HG02642 (cell line): ENCODE measurements at regions not wholly inside any gene's neighbourhood (a gene's known extent, or its start where the extent isn't known, plus 50 kb on each side); places are given as distances from the start of the nearest gene placed in this dataset.
"Not testable (repeated sequence)": the region's sequence is repeated elsewhere in the genome, so short reads cannot be mapped to it uniquely, and the experiment has no call there.

Experiments
- ATAC-seq: cut with Tn5 transposase; IDR thresholded peaks from one replicate; pipeline ENCODE4 v1.9.1; 2021; ENCODE audit warnings: mild to moderate bottlenecking; ENCODE audit not compliant: unreplicated experiment, poor library complexity

DNA sequence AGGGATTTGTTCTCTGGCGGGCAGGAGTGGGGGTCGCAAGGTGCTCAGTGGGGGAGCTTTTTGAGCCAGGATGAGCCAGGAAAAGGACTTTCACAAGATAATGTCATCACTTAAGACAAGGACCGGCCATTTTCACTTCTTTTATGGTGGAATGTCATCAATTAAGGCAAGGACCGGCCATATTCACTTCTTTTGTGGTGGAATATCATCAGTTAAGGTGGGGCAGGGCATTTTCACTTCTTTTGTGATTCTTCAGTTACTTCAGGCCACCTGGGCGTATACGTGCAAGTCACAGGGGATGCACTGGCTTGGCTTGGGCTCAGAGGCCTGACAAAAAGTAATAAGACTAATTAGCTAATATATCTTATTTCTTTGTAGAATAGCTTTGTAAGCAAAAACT lies 252.1 kb upstream of the TYRP1 start:
- not testable (repeated sequence) for ATAC-seq

DNA sequence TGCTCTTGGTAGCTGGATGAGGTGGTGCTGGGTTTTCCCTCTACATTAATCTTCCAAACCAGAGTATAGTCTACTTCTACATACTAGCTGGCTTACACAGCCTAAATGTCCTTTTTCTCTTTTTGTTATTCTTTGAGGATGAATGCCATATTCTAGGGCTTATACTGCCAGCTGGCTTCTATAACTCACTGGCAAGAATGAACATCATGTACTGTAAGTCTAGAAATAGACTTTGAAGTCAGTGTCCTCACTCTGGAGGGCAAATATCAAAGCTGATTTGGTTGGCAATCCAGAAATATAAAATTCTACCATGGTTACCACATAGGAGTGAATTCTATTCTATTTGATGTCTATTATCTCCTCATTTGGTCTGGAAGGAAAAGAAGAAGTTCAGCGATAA lies 251.7 kb upstream of the TYRP1 start:
- no peak for ATAC-seq

DNA sequence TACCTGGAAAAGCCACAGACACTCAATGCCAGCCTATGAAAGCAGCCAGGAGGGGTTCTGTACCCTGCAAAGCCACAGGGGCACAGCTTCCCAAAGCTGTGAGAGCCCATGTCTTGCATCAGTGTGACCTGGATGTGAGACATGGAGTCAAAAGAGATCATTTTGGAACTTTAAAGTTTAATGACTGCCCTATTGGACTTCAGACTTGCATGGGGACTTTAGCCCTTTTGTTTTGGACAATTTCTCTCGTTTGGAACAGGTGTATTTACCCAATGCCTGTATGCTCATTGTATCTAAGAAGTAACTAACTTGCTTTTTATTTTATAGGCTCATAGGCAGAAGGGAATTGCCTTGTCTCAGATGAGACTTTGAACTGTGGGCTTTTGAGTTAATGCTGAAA lies 244.9 kb upstream of the TYRP1 start:
- no peak for ATAC-seq

DNA sequence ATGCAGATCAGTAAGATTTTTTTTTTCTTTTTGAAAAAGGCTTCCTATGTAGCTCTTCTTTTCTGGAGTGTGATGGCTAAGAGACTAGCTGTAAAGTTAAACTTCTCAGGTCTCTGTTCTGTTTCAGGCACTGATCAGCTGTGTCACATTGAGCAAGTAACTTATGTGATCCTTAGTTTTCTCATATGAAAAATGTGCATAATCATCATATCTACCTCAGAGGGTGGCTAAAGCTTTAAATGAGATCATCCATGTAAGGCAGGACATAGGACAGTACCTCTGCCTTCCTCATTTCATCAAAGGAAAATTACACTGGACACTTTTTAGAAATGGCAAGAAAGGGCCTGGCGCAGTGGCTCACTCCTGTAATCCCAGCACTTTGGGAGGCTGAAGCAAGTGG lies 235.9 kb upstream of the TYRP1 start:
- no peak for ATAC-seq

DNA sequence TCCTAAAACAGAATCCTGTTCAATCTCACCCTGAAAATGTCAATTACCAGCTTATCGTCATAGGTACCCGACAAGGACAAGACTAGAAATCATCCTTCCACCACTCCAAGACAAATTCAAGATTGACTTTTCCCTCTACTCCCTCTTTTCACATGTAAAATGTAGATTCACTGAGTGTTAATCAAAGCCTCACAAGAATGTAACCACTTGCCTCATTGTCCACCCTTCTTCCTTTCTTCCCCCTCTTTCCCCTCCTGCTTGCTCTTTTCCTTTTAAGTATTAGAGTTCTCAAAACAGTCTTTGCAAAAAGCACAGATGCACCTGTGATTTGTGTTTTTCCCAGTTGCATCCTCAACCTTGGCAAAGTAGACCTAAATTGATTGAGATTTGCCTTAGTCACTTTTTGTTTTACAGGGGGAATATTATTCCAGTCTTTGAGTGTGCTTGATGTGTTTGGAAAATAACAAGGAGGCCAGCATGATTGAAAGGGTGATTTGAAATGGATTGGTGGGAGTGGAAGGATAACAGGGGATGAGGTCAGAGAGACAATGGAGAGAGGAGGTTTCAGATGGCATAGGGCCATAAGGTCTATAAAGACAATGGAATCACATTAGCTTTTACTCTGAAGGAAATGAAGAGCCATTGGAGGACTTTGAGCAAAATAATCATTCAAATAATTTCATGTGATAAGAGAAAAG lies 231.3 kb upstream of the TYRP1 start:
- no peak for ATAC-seq

DNA sequence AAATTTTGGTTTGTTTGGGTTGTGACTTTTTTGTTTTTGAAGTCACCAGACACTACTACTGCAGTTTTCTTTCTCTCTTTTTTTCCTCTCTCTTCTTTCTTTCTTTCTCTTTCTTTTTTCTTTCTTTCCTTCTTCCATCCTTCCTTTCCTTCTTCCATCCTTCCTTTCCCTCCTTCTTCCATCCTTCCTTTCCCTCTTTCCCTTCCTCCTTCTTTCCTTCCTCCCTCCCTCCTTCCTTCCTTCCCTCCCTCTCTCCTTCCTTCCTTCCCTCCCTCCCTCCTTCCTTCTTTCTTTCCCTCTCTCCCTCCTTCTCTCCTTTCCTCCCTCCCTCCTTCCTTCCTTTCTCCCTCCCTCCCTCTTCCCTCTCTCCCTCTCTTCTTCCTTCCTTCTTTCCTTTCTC lies 230.3 kb upstream of the TYRP1 start:
- ATAC-seq = no peak

DNA sequence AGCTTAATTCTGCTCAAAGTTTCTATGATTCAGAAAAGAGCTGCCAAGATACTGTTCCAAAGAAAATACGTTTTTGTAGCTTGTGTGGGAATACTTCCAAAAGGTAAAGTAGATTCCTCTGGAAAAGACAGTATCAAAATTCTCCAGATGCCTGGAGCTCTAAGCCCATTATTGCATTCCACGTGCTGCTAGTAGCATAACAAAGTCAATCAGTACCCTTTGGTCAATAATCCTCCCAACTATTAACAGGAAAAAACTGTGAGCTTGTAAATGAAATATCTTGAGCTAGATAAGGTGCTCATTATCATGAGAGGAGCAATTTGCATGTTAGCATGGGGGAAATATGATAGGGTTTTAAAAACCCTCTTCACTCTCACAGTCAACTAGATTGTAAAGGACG lies 229.5 kb upstream of the TYRP1 start:
- ATAC-seq = no peak

DNA sequence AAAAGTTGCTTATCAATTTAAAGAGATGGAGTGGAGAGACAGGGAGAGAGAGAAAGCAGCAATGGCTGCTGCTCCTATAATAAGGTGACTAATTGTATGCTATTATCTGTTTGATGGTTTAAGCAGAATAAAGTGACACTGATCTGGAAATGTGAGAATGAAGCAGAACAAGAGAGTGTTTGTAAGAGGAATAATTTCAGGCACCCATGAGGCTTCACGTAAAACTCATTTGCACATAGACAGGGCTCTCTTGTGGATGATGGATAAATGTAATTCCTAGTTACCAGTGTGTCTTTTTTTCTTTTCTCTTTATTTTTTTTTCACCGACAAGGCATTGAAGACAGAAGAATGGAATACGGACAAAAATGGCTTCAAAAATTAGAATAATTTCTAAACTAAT lies 228.8 kb upstream of the TYRP1 start:
- no peak for ATAC-seq

DNA sequence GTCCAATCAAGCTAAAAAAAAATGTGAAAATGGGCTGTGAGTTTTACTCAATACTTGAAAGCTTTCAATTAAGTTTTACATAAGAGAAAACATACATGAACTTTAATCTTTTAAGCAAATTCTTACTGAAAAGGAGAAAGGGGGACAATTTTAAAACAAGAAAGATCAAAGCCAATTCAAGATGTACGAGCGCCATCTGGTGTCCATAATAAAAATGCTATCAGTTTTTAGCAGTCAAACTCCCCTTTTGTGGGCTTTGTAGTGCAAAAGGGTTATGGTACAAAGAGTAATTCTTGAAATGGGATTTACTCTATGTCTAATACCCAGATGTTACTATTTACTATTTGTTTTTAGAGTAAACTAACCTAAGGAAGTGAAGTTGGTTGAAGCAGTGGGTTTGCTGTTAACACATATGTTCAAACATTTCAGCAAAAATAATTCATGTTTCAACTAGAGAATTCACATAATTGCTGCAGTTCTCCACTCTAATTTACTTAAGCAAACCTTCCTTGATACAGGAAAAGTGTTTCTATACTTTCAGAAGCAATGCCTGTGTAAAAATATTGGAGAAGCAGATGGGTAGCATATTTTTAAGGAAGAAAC lies 228.2 kb upstream of the TYRP1 start:
- ATAC-seq = no peak

DNA sequence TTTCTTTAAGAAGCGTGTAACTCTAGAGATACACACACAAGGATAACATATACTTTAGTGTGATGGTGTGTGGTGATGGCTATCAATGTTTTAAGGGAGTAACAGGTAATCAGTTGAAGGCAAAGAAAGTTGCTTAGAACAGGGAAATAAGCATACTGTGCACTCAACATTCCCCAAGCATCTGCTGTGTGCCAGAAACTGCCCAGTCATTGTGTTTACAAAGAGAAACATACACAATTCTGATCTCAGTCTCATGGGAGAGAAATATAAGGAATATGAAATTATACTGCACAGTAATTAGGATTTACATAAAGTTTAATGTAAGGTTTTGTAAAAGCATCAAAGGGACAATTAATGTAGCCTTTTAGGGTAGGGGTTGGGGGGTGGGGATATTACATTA lies 224.1 kb upstream of the TYRP1 start:
- ATAC-seq = no peak

DNA sequence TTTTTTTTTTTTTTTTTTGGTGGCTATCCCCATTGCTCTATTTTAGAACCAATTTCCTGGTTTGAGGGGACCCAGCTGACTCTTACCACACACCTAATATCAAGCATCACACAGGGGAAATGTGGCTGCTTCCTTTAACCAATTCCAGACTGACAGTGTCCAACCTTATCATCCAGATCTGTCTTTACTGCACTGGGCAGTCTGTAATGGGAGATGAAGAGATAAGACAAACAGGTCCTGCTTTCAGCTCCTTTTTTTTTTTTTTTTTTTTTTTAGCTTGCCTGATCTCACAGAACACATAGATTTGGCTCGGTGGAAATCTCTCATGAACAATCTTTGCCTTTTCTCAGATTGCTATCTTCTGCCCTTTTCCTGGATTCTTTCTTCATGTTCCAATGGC lies 198.8 kb upstream of the TYRP1 start:
- ATAC-seq = no peak

DNA sequence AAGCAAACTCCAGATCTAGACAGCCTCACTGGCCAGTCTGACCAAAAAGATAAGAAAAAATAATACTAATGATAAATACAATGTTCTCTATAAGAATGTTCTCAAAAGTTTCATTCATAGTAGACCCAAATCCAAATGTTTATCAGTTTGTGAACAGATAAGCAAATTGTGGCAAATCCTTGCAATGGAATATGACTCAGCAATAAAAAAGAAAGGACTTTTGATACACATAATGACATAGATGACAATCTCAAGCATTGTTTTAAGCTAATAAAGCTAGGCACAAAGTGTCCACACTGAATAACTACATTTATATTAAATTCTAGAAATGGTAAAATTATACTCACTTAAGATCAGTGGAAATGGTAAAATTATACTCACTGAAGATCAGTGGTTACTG lies 195.4 kb upstream of the TYRP1 start:
- no peak for ATAC-seq

DNA sequence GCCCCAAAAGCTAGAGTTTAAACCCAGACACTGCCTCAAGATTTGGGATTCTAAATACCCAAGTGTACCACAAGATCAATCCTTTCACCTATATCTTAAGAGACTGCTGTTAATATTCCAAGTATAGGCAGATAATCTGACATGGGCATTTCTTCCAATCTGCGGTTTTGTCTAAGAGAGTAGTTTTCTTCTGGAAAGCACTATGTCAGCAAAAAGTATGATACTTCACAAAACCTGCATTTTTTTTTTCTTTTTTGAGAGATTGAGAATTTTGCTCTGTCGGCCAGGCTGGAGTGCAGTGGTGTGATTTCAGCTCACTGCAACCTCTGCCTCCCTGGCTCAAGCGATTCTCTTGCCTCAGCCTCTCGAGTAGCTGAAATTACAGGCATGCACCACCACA lies 190.7 kb upstream of the TYRP1 start:
- ATAC-seq = no peak

DNA sequence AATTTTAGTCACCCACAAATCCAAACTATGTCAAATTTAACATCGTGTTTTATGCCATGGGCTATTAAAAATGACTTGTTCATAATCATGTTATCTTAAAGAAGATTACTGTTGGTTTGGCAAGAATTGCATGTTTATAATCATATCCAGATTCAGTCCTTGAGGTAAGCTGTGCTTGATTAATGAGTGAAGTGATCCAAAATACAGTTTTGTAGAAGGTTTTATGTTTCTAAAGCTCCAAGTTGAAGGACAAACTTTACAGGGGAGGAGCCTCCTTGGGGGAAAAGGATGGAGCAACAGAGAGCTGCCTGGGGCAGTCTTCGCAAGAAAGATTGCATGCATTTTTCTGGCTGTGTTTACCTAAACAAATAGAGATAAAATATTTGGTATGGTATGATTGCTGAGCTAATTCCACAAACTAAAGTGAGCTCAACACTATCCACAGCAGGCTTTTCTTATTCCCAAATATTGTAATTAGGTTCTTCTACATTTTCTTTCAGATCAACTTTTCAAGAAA lies 189.5 kb upstream of the TYRP1 start:
- no peak for ATAC-seq

DNA sequence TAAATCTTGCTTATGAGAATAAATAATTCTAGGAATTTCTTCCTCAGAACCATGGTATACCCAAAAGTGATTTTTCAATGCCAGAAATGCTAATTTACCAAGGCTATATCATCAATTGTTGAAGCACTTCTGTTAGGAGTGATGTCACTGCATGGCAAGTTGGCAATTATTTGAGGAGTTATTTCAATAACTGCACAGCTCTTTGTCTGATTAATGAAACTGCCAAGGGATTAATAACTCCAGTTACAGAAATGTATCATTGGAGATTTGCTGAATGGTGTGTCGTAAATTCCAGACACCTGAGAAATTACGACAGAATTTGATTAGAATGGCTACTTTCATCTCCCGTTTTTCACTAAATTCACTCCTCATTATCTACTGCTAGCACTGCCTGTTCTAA lies 182.6 kb upstream of the TYRP1 start:
- no peak for ATAC-seq

DNA sequence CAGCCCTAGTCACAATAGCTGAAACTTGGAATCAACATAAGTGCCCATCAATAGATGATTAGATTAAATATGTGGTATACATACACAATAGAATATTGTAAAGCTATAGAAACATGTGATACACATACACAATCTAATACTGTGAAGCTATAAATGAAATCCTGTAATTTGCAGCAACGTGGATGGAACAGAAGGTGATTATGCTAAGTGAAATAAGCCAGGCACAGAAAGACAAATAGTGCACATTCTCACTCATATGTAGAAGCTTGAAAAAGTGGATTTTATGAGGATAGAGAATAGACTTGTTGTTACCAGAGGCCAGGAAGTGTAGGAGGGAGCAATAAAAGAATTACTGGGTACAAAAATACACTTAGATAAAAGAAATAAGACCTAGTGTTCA lies 181.5 kb upstream of the TYRP1 start:
- no peak for ATAC-seq

DNA sequence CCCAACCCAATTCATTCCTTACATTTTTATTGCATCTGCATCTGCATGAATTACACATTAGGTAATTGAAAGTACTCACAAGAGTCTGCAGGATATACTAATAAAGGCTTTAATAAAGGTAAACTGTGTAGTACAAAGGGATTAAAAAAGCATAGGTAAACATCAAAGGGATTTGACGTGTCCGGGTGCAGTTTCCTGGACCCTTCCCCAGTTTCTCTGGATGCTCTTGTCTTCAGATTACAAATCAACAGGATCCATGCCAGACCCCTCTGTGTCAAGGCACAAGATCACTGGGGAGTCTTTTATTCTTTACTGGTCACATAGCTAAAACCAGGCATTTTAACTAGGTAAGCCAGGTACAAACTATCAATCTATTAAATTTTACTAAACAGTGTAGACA lies 177.2 kb upstream of the TYRP1 start:
- no peak for ATAC-seq

DNA sequence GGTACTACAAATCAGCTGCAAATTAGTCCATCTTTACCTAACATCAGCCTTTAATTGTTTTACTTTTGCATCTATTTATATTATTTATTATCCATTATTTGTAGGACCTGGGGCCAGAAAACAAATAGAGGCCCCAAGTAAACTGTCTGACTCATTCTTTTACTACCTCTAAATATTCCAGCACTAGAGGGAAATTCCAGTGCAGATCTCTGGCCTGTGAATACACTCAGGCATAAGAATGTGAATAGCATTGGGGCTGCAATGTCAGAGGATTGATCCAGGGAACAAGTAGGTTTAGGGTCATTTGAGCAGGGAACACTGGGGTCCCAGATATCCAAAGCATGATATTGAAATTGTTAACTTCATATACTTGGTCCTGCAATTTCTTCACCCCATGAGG lies 176.6 kb upstream of the TYRP1 start:
- no peak for ATAC-seq

DNA sequence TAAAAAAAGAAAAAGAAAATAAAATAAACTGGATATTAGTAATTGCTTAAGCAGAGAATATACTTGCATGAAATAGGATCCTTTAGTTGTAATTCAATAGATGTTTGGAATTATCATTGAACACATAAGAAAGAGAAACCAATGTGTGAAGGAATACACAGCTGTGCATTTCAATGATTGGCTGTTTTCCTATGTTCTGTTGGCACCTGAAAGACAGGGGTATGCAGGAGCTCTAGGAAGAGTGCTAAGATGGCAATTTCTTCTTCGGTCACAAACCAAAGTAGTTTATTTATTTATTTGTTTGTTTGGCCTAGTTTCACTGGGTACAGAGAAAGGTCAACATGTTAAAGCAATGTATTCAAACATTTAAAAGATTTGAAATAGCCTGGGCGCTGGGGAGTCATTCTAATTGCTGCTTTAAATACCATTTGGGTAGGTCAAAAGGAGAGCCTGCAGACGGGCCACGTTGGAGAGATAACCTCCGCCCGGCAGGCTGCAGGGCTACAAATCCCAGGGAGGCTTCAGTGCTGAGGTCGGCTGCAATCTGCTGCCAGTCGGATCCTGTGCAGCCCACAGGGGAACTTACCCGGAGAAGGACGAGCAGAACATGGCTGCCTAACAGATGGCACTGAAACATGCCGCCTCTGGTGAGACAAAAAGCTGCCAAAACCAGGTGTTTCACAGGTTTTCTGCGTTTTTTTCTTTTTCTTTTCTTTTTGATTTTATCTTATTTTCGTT lies 154.2 kb upstream of the TYRP1 start:
- ATAC-seq = no peak

DNA sequence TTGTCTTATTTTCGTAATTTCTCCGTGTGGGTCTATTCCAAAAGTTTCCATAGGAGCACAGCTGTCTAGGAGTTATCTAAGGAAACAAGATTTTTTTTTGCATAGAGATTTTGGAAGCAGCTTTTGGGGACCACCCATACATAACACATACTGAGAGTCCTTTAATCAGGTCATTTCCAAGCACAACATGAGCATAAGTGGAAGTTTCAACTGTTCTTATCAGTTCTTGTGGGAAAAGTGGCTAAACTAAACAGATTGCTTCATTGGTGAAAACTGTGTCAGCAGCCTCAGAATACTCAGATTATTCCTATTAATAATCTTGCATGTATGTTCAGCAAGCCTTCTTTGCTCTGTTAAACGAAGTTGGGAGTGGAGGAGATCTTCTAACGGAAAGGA lies 153.6 kb upstream of the TYRP1 start:
- ATAC-seq = no peak

DNA sequence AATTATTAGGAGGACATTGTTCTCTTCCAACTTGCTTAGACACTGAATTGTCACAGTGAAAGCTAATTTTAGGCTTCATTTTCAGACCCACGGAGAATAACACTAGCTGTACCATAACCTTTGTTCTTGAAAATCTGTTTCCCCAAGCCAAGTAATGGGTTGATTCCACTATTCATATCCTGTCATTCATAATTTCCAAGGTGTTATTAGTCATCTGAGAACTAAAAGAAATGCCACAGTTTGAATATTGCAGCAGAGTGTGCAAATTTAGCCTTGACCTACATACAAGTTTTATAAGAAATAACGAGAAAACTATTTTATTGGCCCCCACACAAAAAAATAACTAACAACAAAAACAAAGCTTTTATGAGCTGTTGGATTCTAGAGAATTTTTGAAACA lies 148.5 kb upstream of the TYRP1 start:
- no peak for ATAC-seq

DNA sequence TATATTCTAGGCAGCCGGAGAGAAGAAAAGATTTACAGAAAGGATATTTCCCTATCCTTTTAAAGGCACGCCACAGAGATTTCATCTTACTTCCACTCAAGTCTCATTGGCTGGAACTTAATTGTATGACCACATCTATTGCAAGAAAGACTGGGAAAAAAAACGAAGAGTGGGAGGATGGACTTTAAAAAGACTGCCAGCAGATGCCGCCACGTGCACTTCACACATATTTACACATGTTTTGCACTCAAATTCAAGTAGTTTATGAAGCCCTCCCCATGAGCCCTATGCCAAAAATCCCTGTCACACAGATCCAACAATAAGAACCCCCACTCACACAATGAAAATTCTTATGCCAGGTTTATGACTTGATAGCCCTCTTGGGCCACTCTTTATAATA lies 138.5 kb upstream of the TYRP1 start:
- no peak for ATAC-seq
